ENCODE measurements at regions not wholly inside any gene's neighbourhood (a gene's known extent, or its start where the extent isn't known, plus 50 kb on each side); places are given as distances from the start of the nearest gene placed in this dataset.

DNA sequence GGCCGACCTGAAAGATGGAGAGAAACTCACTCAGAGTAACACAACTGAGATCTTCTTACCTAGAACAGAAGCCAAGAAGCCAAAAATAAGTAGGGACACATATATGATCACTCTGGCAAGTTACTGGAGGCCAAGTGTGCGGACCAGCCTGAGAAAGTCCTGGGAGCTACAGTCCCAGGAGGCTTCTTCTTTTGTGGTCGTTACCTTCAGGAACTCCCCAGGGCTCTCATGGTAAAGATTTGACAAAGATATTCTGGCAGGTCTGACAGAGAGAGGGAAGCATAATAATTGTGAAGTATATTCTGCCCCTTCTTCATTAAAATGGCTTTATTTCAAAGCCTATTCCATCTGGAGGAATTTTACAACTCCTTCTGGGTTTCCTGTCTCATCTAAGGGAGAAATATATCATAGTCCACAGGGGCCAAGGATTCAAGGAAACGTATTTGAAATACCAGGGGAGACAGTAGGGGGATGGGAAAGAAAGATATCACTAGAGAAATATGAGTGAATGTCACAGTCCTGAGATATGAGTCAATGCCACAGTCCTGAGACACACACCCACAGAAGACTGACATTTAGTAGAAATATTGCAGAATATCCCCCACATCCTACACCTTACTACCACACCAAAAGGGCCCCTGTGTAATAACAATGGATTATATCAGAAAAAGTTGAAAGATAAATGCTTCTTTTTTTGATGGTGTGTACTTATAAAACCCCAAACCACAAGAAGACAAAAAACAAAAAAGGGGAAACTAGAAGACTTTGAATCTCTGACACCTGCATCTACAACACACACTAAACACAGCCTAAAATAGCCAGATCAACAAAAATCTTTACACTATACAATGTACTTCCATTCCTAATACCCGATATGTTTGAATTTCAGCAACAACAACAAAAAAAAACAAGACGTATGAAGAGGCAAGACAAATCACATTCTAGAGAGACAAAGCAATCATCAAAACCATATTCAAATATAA lies 594.2 kb upstream of the NRG3 start:
- Histone ChIP-seq H3K9me3 (ENCODE audit: low read depth, low read length) (no peaks in the 10 kb centered on the region), H3K36me3 (ENCODE audit: insufficient read depth, low read length) (no peaks in the 10 kb centered on the region), H3K27ac (no peak overlapping the region), H3K9ac (ENCODE audit: insufficient read length) (no peak overlapping the region), H3K4me3 (no peak overlapping the region)
- no peak for TF ChIP-seq FOXP2 (optimal IDR thresholded peaks at IDR 0.05; ENCODE audit: control extremely low read depth, extremely low read length, insufficient read depth)
- no peak for TF ChIP-seq EZH2 (IDR thresholded peaks at IDR 0.05)
- no peak for TF ChIP-seq POLR2AphosphoS5 (IDR thresholded peaks at IDR 0.05; ENCODE audit: borderline replicate concordance, low read depth, low read length)
- DNase-seq (ENCODE audit: low read depth, low spot score), result no peak

- DNase-seq (ENCODE audit: low read depth, low spot score), result no peak
- no peak overlapping the region for H3K4me3 ChIP-seq
- TF ChIP-seq FOXP2 (optimal IDR thresholded peaks at IDR 0.05; ENCODE audit: control extremely low read depth, extremely low read length, insufficient read depth) (no peak), EZH2 (IDR thresholded peaks at IDR 0.05) (no peak), POLR2AphosphoS5 (IDR thresholded peaks at IDR 0.05; ENCODE audit: borderline replicate concordance, low read depth, low read length) (no peak)
- H3K27ac ChIP-seq, result no peak overlapping the region
- no peak overlapping the region for H3K9ac ChIP-seq (ENCODE audit: insufficient read length)
- H3K9me3 ChIP-seq (ENCODE audit: low read depth, low read length), result no peaks in the 10 kb centered on the region
- H3K36me3 ChIP-seq (ENCODE audit: insufficient read depth, low read length), result no peaks in the 10 kb centered on the region
These were observed 586.5 kb upstream of the NRG3 start for GRCh38 chr10:81288544-81288943.

DNA sequence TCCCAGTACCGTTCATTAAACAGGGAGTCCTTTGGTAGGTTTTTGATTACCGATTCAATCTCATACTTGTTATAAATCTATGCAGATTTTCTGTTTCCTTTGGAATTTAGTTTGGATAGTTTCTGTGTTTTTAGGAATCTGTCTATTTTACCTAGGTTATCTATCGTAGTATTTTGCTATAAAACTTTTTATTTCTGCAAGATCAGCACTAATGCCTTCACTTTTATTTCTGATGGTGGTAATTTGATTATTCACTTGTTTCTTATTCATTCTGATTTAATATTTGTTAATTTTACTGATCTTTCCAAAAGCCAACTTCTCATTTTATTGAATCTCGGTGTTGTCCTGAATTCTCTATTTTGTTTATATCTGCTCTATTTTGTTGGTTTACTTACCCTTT lies 577.7 kb upstream of the NRG3 start:
- no peak overlapping the region for H3K9ac ChIP-seq (ENCODE audit: insufficient read length)
- TF ChIP-seq POLR2AphosphoS5 (IDR thresholded peaks at IDR 0.05; ENCODE audit: borderline replicate concordance, low read depth, low read length) (no peak), FOXP2 (optimal IDR thresholded peaks at IDR 0.05; ENCODE audit: control extremely low read depth, extremely low read length, insufficient read depth) (no peak), EZH2 (IDR thresholded peaks at IDR 0.05) (no peak)
- H3K36me3 ChIP-seq (ENCODE audit: insufficient read depth, low read length), result no peaks in the 10 kb centered on the region
- DNase-seq (ENCODE audit: low read depth, low spot score), result no peak
- H3K27ac ChIP-seq, result no peak overlapping the region
- H3K4me3 ChIP-seq, result no peak overlapping the region
- H3K9me3 ChIP-seq (ENCODE audit: low read depth, low read length), result no peaks in the 10 kb centered on the region

- Histone ChIP-seq H3K9ac (ENCODE audit: insufficient read length) (no peak overlapping the region), H3K4me3 (no peak overlapping the region), H3K27ac (no peak overlapping the region), H3K36me3 (ENCODE audit: insufficient read depth, low read length) (no peaks in the 10 kb centered on the region), H3K9me3 (ENCODE audit: low read depth, low read length) (no peaks in the 10 kb centered on the region)
- TF ChIP-seq POLR2AphosphoS5 (IDR thresholded peaks at IDR 0.05; ENCODE audit: borderline replicate concordance, low read depth, low read length), result no peak
- TF ChIP-seq EZH2 (IDR thresholded peaks at IDR 0.05), result no peak
- TF ChIP-seq FOXP2 (optimal IDR thresholded peaks at IDR 0.05; ENCODE audit: control extremely low read depth, extremely low read length, insufficient read depth), result no peak
- no peak for DNase-seq (ENCODE audit: low read depth, low spot score)
These were observed 571.3 kb upstream of the NRG3 start for GRCh38 chr10:81303656-81304055.

GRCh38 chr10:81306971-81307782 lies 567.8 kb upstream of the NRG3 start:
- Histone ChIP-seq H3K9ac (ENCODE audit: insufficient read length) (no peak overlapping the region), H3K36me3 (ENCODE audit: insufficient read depth, low read length) (no peaks in the 10 kb centered on the region), H3K27ac (no peak overlapping the region), H3K4me3 (no peak overlapping the region), H3K9me3 (ENCODE audit: low read depth, low read length) (no peaks in the 10 kb centered on the region)
- TF ChIP-seq FOXP2 (optimal IDR thresholded peaks at IDR 0.05; ENCODE audit: control extremely low read depth, extremely low read length, insufficient read depth) (no peak), POLR2AphosphoS5 (IDR thresholded peaks at IDR 0.05; ENCODE audit: borderline replicate concordance, low read depth, low read length) (no peak), EZH2 (IDR thresholded peaks at IDR 0.05) (no peak)
- no peak for DNase-seq (ENCODE audit: low read depth, low spot score)

DNA sequence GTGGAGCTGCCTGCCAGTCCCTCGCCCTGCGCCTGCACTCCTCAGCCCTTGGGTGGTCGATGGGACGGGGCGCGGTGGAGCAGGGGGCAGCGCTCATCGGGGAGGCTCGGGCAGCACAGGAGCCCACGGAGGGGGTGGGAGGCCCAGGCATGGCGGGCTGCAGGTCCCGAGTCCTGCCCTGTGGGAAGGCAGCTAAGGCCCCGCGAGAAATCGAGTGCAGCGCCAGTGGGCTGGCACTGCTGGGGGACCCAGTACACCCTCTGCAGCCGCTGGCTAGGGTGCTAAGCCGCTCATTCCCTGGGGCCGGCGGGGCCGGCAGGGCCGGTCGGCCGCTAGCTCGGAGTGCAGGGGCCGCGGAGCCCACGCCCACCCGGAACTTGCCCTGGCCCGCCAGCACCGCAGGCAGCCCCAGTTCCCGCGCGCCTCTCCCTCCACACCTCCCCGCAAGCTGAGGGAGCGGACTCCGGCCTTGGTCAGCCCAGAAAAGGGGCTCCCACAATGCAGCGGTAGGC lies 565.9 kb upstream of the NRG3 start:
- no peaks in the 10 kb centered on the region for H3K36me3 ChIP-seq (ENCODE audit: insufficient read depth, low read length)
- TF ChIP-seq EZH2 (IDR thresholded peaks at IDR 0.05), result no peak
- TF ChIP-seq FOXP2 (optimal IDR thresholded peaks at IDR 0.05; ENCODE audit: control extremely low read depth, extremely low read length, insufficient read depth), result no peak
- TF ChIP-seq POLR2AphosphoS5 (IDR thresholded peaks at IDR 0.05; ENCODE audit: borderline replicate concordance, low read depth, low read length), result no peak
- no peak overlapping the region for H3K9ac ChIP-seq (ENCODE audit: insufficient read length)
- no peaks in the 10 kb centered on the region for H3K9me3 ChIP-seq (ENCODE audit: low read depth, low read length)
- H3K4me3 ChIP-seq, result no peak overlapping the region
- no peak overlapping the region for H3K27ac ChIP-seq
- DNase-seq (ENCODE audit: low read depth, low spot score), result no peak

DNA sequence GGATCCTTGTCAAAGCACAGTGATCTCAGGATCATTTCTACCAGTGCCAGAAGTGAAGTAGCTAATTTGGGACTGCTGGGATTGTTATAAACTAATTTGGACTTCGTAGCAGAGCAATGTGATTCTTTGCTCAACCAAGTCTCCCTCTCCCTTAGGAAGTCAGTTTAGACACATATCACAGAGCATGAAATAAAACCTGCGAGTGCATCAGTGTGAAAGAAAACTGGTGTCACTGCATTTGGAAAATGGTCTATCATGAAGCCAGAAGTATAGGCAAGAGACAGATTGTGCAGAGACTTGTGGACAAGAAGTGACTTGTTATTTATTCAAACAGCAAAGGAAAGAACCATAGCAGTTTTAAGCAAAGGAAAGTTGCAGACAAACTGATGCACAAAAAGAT lies 560.5 kb upstream of the NRG3 start:
- H3K9me3 ChIP-seq (ENCODE audit: low read depth, low read length), result no peaks in the 10 kb centered on the region
- DNase-seq (ENCODE audit: low read depth, low spot score), result no peak
- TF ChIP-seq EZH2 (IDR thresholded peaks at IDR 0.05) (no peak), POLR2AphosphoS5 (IDR thresholded peaks at IDR 0.05; ENCODE audit: borderline replicate concordance, low read depth, low read length) (no peak)
- no peaks in the 10 kb centered on the region for H3K36me3 ChIP-seq (ENCODE audit: insufficient read depth, low read length)
- no peak overlapping the region for H3K27ac ChIP-seq
- H3K9ac ChIP-seq (ENCODE audit: insufficient read length), result no peak overlapping the region
- no peak overlapping the region for H3K4me3 ChIP-seq

DNA sequence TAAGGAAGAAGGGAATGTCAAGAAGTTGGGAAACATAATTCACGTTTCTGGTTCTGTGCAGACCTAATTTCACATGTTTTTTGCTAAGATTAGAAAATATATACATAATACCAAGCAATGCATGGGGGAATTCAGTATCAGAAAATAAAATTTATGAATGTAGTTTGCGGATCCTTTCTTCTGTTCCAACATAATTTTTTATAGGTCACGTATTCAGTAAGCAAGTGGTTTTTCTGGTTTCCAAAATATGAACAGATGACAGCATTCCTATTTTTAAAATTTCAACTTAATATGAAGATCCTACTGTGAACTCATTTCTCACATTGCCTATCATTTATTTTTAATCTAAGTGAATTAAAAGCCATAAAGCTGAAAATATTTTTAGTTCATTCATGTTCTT lies 560.0 kb upstream of the NRG3 start:
- no peak overlapping the region for H3K27ac ChIP-seq
- H3K36me3 ChIP-seq (ENCODE audit: insufficient read depth, low read length), result no peaks in the 10 kb centered on the region
- TF ChIP-seq FOXP2 (optimal IDR thresholded peaks at IDR 0.05; ENCODE audit: control extremely low read depth, extremely low read length, insufficient read depth) (no peak), POLR2AphosphoS5 (IDR thresholded peaks at IDR 0.05; ENCODE audit: borderline replicate concordance, low read depth, low read length) (no peak), EZH2 (IDR thresholded peaks at IDR 0.05) (no peak)
- no peak overlapping the region for H3K9ac ChIP-seq (ENCODE audit: insufficient read length)
- H3K4me3 ChIP-seq, result no peak overlapping the region
- H3K9me3 ChIP-seq (ENCODE audit: low read depth, low read length), result no peaks in the 10 kb centered on the region
- DNase-seq (ENCODE audit: low read depth, low spot score), result no peak
